Rectal smooth muscle tissue (tissue), 1 donor: ENCODE measurements at regions not wholly inside any gene's neighbourhood (a gene's known extent, or its start where the extent isn't known, plus 50 kb on each side); places are given as distances from the start of the nearest gene placed in this dataset.
"Not testable (repeated sequence)": the region's sequence is repeated elsewhere in the genome, so short reads cannot be mapped to it uniquely, and the experiment has no call there.

ENCODE experiments used
- H3K27ac ChIP-seq: one replicate; pipeline ENCODE4 v1.7.0; 2013; ENCODE audit warnings: low read depth, low read length, inconsistent platforms
- H3K27me3 ChIP-seq: one replicate; pipeline ENCODE4 v1.7.0; 2013; ENCODE audit warnings: low read length; ENCODE audit not compliant: control insufficient read depth, insufficient read depth
- H3K36me3 ChIP-seq: one replicate; pipeline ENCODE4 v1.7.0; 2013; ENCODE audit warnings: low read length; ENCODE audit not compliant: control insufficient read depth, insufficient read depth
- H3K4me1 ChIP-seq: one replicate; pipeline ENCODE4 v1.7.0; 2013; ENCODE audit warnings: low read length; ENCODE audit not compliant: control insufficient read depth, insufficient read depth
- H3K4me3 ChIP-seq: one replicate; pipeline ENCODE4 v1.7.0; 2013; ENCODE audit warnings: low read length
- H3K9ac ChIP-seq: one replicate; pipeline ENCODE4 v1.7.0; 2013; ENCODE audit warnings: low read length

GRCh38 chr13:82164780-82165395, 1717.4 kb downstream of the SLITRK1 start:
- H3K27me3 ChIP-seq, H3K9ac ChIP-seq, H3K27ac ChIP-seq, H3K4me3 ChIP-seq, H3K36me3 ChIP-seq, H3K4me1 ChIP-seq: not testable (repeated sequence)

GRCh38 chr13:82147526-82147925, 1734.7 kb downstream of the SLITRK1 start:
- Histone ChIP-seq H3K4me3 (no peak overlapping the region), H3K36me3 (no peaks in the 10 kb centered on the region), H3K9ac (no peak overlapping the region), H3K27ac (no peak overlapping the region), H3K27me3 (no peaks in the 10 kb centered on the region), H3K4me1 (no peaks in the 10 kb centered on the region)

- H3K27me3 ChIP-seq, result no peaks in the 10 kb centered on the region
- H3K4me3 ChIP-seq, result no peak overlapping the region
- H3K4me1 ChIP-seq, result no peaks in the 10 kb centered on the region
- no peak overlapping the region for H3K9ac ChIP-seq
- no peak overlapping the region for H3K27ac ChIP-seq
- no peaks in the 10 kb centered on the region for H3K36me3 ChIP-seq
Observed at GRCh38 chr13:82136880-82137279, 1745.4 kb downstream of the SLITRK1 start.

GRCh38 chr13:82129281-82129680, 1753.0 kb downstream of the SLITRK1 start:
- no peak overlapping the region for H3K27ac ChIP-seq
- H3K36me3 ChIP-seq, result no peaks in the 10 kb centered on the region
- H3K4me1 ChIP-seq, result no peaks in the 10 kb centered on the region
- H3K9ac ChIP-seq, result no peak overlapping the region
- no peak overlapping the region for H3K4me3 ChIP-seq
- H3K27me3 ChIP-seq, result no peaks in the 10 kb centered on the region

- Histone ChIP-seq H3K9ac (no peak overlapping the region), H3K27me3 (no peaks in the 10 kb centered on the region), H3K4me1 (no peaks in the 10 kb centered on the region), H3K4me3 (no peak overlapping the region), H3K27ac (no peak overlapping the region), H3K36me3 (no peaks in the 10 kb centered on the region)
Observed at GRCh38 chr13:82118589-82118988, 1763.7 kb downstream of the SLITRK1 start.

- H3K9ac ChIP-seq, result no peak overlapping the region
- H3K27me3 ChIP-seq, result no peaks in the 10 kb centered on the region
- H3K27ac ChIP-seq, result no peak overlapping the region
- H3K4me1 ChIP-seq, result no peaks in the 10 kb centered on the region
- H3K36me3 ChIP-seq, result no peaks in the 10 kb centered on the region
- no peak overlapping the region for H3K4me3 ChIP-seq
Observed at GRCh38 chr13:82116422-82116989, 1765.8 kb downstream of the SLITRK1 start.

- H3K36me3 ChIP-seq, result no peaks in the 10 kb centered on the region
Observed at GRCh38 chr13:82115391-82115790, 1766.9 kb downstream of the SLITRK1 start.

GRCh38 chr13:82096256-82096655, 1755.3 kb upstream of the SPRY2 start:
- Histone ChIP-seq H3K27me3 (no peaks in the 10 kb centered on the region), H3K4me3 (no peak overlapping the region), H3K9ac (no peak overlapping the region), H3K36me3 (no peaks in the 10 kb centered on the region), H3K4me1 (no peaks in the 10 kb centered on the region), H3K27ac (no peak overlapping the region)

More at GRCh38 chr13:82115391-82115790, 1766.9 kb downstream of the SLITRK1 start:
- H3K27ac ChIP-seq, result no peak overlapping the region
- no peak overlapping the region for H3K9ac ChIP-seq
- H3K4me3 ChIP-seq, result no peak overlapping the region
- H3K4me1 ChIP-seq, result no peaks in the 10 kb centered on the region
- H3K27me3 ChIP-seq, result no peaks in the 10 kb centered on the region

- no peak overlapping the region for H3K9ac ChIP-seq
- H3K27ac ChIP-seq, result no peak overlapping the region
- H3K36me3 ChIP-seq, result no peaks in the 10 kb centered on the region
- no peaks in the 10 kb centered on the region for H3K27me3 ChIP-seq
- no peaks in the 10 kb centered on the region for H3K4me1 ChIP-seq
- H3K4me3 ChIP-seq, result no peak overlapping the region
Observed at GRCh38 chr13:82092312-82092711, 1751.4 kb upstream of the SPRY2 start.

- Histone ChIP-seq H3K36me3 (no peaks in the 10 kb centered on the region), H3K27ac (no peak overlapping the region), H3K4me3 (no peak overlapping the region), H3K9ac (no peak overlapping the region), H3K27me3 (no peaks in the 10 kb centered on the region), H3K4me1 (no peaks in the 10 kb centered on the region)
Observed at GRCh38 chr13:82088781-82089180, 1747.9 kb upstream of the SPRY2 start.

- no peaks in the 10 kb centered on the region for H3K36me3 ChIP-seq
Observed at GRCh38 chr13:82076496-82076895, 1735.6 kb upstream of the SPRY2 start.

GRCh38 chr13:82070416-82070815, 1729.5 kb upstream of the SPRY2 start:
- H3K27ac ChIP-seq, result no peak overlapping the region
- no peaks in the 10 kb centered on the region for H3K4me1 ChIP-seq
- no peaks in the 10 kb centered on the region for H3K27me3 ChIP-seq
- H3K9ac ChIP-seq, result no peak overlapping the region
- H3K4me3 ChIP-seq, result no peak overlapping the region
- no peaks in the 10 kb centered on the region for H3K36me3 ChIP-seq

More at GRCh38 chr13:82076496-82076895, 1735.6 kb upstream of the SPRY2 start:
- no peak overlapping the region for H3K9ac ChIP-seq
- no peaks in the 10 kb centered on the region for H3K27me3 ChIP-seq
- no peaks in the 10 kb centered on the region for H3K4me1 ChIP-seq
- H3K27ac ChIP-seq, result no peak overlapping the region
- H3K4me3 ChIP-seq, result no peak overlapping the region

- H3K4me3 ChIP-seq, result no peak overlapping the region
- H3K4me1 ChIP-seq, result no peaks in the 10 kb centered on the region
- no peaks in the 10 kb centered on the region for H3K27me3 ChIP-seq
- H3K9ac ChIP-seq, result no peak overlapping the region
- H3K36me3 ChIP-seq, result no peaks in the 10 kb centered on the region
- H3K27ac ChIP-seq, result no peak overlapping the region
Observed at GRCh38 chr13:82062772-82063171, 1721.8 kb upstream of the SPRY2 start.
